ENCODE measurements at regions not wholly inside any gene's neighbourhood (a gene's known extent, or its start where the extent isn't known, plus 50 kb on each side); places are given as distances from the start of the nearest gene placed in this dataset.
A peak's percentile ranks its signal among the peaks of the same experiment; 100 is the strongest.

DNA sequence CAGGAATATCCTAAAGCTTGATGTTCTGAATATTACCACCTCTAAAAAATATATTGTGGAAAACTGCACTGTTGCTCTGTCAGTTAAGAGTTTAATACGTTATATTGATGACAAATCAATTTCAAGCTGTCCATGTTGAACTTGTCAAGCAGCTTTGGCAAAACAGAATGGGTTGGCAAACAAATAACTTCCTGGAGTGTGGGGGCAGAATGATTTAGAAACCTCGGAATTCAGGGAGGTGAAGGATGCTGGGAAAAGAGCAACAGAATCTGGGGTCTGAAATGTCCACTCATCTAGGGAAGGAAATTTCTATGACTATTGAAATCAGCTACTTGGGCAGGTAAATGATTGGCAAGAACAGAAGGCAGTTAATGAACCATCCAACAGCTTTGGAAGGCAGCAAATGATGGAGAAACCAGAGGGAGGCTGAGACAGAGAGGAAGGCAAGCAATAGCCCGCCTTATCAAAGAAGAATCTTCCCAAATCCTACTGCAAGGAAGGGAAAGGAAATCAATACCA, 95.1 kb upstream of the PALS2 start:
- DNase-seq, result peak; percentile 90

DNA sequence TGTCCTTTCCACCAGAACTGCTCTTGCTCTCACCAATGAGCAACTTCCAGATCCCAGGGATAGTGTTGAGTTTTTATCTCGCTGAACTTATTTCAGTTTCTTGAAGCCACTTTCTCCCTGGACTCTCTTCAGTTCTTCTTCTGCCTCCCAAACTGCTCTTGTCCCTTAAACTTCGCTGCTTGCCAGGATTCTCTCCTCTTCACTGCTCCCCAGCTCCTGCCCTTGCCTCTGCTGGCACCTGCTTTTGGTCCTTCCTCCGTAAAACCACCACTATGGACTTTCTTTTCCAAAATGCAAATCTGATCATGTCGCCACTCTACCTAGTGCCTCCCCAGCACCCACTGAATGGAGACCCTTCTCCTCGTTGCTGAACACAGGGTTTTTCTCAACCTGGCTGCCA, 92.8 kb upstream of the PALS2 start:
- DNase-seq, result no peak

DNA sequence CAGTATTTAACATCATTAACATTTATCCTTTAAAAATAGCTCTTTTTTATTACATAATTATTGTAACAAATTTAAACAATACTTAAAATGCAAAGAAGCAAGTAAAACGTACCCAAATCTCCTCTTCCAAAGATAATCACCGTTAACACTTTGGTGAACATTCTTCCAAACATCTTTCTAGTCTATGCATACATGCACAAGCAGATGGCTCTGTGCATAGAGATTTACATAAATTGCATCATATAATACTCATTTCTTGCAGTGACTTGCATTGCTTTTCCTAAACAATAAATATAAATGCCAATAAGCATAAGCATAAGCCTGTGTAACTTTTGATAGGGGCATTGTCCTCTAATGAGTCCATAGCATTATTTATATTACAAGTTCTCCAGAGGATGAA, 89.4 kb upstream of the PALS2 start:
- no peak for DNase-seq

DNA sequence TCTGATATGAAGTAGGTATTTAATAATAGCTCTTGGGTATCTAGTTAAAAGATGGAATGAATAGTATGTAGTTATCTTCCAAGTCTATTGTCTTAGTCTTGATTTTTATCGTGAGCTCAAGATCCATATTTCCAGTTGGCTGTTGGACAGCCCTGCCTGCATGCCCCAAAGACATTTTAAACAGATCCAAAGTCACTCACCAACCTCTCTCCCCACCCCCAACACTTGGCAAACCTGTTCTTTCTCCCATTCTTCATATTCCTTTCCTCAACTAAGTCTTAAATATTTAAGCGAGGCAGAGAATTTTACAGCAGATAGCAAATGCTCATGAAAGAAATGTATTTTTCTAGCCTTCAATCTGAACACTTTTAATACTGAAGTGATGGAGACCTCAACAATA, 80.7 kb upstream of the PALS2 start:
- no peak for DNase-seq

DNA sequence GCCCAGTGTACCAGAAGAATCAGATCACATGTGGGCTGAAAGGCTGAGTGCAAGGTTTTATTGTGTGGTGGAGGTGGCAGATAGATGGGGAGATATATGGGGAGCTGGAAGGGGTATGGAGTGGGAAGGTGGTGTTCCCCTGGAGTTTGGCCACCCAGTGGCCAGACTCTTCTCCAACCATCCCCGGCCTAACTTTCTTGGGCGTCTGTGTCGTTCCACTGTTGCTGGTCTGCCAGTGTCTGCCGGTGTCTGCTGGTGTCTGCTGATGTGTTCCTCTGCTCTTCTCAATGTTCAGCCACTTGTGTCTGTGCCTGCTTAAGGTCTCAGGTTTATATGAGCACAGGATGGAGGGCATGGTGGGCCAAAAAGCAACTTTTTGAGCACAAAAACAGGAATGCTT, 78.4 kb upstream of the PALS2 start:
- DNase-seq, result no peak

DNA sequence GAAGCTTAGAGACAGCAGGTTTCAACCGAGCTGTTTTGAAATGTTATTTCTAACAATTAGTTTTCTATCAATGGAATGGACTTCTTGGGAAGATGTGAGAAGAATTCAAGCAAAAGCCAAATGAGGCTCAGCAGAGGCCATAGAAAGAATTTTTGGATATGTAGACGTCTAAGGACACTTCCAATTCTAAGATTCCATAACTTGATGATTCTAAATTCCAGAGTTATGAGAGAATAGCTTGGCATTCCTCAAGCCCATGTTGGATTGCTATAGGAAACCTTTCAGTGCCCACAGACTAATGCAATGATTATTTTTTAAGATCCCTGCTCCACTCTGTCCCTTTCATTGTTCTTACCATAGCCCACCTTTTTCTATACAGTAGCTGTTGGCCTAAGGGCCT, 77.2 kb upstream of the PALS2 start:
- DNase-seq, result no peak

DNA sequence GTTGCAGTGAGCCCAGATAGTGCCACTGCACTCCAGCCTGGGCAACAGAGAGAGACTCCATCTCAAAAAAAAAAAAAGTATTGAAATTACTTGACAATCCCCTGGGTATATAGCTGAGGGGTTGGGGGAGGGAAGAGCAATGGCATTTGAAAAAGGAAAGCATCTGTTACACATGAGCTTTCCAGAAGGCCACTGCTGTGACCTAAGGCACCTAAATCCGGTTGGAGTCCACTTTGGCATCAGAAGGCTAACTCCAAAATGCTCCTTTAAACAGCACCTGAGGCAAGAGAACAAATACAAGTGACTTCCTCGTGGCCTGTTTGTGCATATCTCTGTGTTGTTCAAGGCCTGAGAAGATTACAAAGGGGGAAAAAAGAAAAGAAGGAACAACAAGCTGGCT, 74.8 kb upstream of the PALS2 start:
- DNase-seq, result no peak

DNA sequence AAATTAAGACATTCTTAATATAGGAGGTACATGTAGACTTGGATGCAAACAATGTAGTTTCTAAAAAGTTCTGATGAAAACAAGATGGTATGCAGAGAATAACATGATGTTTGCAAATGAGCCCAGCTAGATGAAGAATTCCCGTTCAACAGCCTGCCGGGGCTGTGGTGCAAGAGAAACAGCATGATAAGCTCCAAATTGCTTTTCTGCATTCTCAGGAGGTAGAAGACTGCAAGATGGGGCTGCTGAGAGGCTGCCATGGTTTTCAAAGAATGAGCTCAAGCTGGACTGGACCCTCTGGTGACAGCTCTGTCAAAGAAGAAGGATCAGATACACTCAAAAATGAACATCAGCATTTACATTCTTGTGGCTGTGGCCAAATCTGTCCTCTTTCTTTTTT, 73.4 kb upstream of the PALS2 start:
- no peak for DNase-seq

DNA sequence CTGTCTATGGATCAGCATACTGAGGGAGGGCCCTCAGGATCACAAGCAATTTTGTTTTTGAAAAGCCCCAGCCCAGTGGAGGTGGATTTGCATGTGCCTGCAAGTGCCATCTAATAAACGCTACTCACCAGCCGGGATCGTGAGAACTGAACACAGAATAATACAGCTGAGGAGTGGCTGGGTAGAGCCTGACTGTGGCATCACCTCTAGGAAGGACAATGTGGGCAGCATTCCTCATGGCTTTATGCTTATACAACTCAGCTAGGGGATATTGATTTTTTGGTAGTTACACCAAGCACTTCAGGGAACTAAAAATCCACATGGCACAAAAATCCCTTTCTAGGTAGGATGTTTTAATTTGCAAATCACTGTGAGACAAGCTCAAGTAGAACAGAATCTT, 72.7 kb upstream of the PALS2 start:
- no peak for DNase-seq

DNA sequence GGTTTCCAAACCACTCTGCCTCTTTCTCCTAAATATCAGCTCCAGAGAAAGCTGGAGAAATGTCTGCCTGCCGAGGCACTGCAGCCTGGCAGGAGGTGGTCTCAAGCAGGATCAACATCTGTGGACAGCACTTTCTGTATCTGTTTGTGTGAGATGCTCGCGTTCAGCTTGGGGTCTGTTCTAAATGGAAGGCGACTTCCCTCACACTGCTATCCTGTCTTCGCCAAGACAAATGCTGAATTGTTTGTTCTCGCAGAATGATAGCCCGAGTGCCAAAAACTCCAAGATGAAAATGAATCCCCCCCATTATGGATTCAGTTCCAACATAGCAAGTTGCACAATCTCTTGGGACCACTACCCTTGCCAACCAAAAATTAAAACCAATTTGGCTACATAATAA, 72.2 kb upstream of the PALS2 start:
- no peak for DNase-seq

DNA sequence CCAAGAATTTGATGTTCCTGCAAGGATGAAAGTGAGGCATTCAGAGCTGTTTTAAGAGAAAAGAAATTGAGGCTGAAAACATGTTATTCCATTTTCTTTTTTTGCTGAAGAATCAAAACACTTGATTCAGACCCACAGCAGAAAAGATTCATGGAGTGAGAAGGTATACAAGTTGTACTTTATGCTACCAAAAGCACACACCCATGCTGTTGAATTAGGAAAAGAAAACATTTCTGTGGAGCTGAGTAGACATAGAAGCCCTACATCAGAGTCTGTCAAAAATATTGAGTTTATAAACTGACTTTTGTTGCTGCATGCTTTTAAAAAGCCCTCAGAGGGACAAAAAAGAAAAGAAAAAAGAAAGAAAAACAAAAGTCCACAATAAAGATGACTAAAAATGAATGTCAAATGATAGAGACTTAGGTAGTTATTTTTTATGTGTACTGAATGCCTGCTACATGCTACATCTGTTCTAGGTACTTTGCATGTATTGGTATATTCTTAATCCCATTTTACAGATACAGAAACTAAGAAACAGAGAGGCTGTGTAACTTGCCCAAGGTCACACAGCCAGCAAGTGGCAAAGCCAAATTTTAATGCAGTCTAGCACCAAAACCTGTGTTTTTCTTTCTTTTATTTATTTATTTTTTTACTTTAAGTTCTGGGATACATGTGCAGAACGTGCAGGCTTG, 71.7 kb upstream of the PALS2 start:
- DNase-seq, result no peak

DNA sequence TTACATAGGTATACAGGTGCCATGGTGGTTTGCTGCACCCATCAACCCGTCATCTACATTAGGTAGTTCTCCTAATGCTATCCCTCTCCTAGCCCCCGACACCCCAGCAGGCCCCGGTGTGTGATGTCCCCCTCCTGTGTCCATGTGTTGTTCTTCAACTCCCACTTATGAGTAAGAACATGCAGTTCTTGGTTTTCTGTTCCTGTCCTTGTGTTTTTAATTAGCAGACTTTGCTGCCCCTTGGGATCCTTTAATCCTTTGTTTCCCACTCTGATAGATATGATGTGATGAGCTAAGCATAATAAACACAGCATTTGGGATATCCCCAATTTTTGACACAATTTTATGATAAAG, 71.1 kb upstream of the PALS2 start:
- DNase-seq, result no peak

DNA sequence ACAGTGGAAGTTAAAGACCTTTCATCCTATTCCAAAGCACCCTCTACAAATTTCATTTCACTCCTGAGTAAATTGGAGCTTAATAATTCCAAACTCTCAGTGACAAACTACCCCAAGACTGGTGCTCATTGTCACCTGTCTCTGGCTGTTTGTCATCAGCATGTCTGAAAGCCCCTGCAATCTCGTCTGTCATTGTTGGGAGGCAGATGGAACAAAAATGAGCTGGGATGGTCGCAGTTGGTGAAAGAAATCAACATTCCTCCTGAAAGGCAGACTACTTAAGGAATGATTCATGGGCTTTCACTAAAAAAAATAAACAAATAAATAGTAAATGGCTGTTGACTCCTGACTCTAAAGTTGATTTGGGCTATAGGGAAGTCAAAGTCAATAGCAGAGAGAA, 69.7 kb upstream of the PALS2 start:
- DNase-seq, result no peak

DNA sequence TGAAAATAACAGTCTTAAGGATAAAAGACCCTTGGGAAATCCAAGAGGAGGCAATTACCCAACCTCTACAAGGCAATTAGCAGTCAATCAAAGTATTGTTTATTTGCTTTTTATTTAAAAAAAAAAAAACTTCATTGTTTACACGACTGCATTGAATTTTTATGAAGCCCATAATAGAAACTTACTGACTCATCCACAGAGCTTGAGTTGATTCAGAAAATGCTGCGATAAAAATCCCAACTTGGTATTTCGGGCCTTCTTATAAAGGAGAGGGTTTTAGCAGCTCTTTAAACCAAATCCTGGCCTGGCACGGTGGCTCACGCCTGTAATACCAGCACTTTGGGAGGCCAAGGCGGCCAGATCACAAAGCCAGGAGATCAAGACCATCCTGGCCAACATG, 69.2 kb upstream of the PALS2 start:
- DNase-seq, result no peak

DNA sequence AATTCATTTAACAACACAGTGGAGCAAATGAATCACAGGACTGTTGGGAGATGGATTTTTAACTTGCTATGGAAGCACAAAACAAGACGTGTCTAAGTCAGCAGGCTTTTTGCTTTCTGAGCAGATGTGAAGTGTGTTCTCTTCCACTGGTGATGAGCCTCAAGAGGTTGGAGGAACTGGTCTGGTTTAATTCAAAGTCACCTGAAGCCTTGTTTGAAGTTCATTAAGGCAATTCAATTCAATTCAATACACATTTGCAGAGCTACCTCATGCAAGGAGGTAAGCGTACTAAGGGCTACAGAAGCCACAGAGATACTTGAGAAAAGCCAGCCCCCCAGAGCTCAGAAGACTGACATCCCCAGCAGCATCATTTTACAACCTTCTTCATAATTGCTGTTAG, 68.4 kb upstream of the PALS2 start:
- DNase-seq, result no peak

DNA sequence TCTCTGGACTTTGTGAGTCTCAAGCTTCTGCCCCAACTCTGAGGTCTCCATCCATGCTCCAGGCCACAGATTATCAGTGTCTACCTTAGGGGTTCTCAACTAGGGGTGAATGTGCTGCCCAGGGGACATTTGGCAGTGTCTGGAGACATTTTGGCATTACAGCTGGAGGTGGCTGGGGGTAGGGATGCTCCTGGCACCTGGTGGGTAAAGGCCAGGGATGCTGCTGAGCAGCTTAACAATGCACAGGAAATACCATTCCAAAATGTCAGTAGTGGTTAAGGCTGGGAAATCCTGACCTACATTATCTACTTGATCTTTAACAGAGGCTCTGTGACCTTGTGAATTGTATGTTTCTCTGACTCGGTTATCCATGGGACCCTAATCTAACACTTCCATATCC, 67.3 kb upstream of the PALS2 start:
- DNase-seq, result no peak

DNA sequence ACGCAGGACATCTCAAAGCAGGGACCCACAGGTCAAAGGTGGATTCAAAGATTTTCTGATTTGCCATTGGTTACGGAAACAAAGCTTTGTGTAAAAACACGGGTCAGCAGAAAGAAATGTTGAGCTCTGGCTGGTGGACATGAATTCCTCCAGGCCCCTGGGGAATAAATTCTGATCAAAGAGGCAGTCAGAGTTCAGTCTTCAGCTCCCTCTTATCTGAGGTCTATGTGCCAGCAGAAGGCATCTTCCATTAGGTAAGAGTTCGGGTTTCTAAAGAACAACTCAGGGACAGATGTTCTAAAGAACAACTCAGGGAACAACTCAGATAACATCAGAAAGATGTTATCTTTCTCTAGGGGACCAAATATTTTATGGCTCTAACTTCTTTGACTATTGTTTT, 64.9 kb upstream of the PALS2 start:
- DNase-seq, result no peak

DNA sequence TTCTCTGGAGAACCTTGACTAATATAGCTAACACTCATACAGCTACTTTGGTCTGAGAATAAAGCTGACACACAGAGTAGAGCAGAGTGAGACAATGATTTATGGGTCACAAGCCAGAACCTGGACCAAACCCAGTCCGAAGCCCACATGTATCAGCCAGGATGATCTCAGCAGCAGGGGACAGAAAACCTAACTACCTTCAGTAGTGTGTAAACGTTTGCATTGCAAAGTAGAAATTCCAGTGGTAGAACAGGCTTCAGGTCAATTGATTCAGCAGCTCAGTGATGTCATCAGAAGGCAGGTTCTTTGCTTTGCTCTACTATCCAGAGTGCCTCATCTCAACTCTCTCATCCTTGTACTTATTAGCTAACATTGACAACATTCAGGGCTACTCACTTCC, 62.5 kb upstream of the PALS2 start:
- DNase-seq, result peak; percentile 2

DNA sequence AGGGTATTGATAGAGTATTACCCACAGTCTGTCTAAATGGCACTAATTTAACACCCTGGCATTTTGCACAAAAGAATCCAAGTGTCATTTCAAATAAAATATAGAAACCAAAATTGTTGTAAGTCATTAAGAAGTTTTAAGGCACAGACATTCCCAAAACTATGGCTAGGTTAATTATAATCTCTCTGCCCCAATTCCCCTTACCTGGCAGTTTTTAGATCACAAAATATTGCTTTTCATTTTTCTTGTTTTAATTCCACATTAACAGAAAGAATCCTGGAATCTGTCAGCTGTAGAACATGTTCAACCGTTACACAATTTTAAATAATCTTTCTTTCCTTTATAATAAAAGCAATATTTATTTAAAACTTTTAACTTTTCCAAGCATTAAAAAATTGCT, 56.1 kb upstream of the PALS2 start:
- DNase-seq, result no peak

DNA sequence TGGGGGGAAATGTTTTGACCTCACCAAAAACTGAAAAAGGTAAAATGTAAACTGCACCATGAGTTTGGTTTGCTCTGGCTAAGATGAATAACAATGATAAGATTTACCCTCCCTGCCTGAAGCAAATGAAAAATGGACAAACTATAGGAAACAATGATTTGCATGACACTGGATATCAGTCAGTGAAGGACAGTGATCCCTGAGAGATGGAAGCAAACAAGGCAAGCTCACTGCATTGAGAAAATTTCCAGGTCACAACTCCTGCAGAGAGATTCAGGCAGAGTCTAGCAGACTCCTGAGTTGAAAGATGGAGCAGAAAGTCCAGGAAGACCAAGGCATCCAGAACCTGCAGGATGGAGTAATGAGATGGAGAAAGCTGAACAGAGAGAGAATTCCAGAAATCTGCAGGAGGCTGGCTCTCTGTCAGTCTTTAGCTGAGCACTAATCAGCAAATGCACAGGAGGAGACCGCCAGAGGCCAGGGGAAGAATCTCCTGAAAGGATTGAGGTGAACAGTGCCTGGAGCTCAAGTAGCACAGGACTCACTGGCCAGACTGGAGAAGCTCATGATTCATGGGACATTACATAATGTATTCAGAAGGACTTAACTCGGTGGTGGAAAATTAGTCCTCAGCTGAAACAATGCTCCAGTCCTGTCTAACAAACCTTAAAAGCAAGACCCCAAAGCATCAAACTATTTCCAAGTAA, 51.2 kb upstream of the PALS2 start:
- DNase-seq, result no peak
